Stimulated activated CD8-positive, alpha-beta memory T cell treated with anti-CD3 and anti-CD28 coated beads, Interleukin-15, amount 100 ng/mL, for 48 hours (primary cell): ENCODE measurements at regions not wholly inside any gene's neighbourhood (a gene's known extent, or its start where the extent isn't known, plus 50 kb on each side); places are given as distances from the start of the nearest gene placed in this dataset.

Experiments
- DNase-seq, 2 donors: peaks; one replicate each; pipeline ENCODE4 v3.0.0-alpha.2; 2020; ENCODE audit warnings: low read depth in 2 of 2

DNA sequence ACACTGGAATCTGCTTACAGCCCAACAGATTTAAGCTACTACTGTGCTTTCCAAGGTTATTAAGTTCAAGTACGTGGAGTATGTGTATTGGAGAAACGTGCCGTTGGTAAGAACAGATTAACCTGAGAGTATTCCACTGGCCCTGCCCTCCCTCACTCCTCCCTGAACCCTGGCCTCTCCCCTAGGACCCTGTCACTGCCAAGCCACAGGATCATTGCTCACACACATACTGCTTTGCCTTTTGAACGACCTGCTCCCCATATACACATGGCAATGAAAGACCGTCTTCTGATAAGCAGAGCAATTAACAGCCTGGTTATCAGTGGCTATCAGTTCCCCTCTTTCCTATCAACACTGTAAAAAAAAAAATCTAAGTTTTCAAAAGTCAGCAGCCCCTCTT lies 458.9 kb upstream of the DYNLRB2 start:
- no peak for DNase-seq

DNA sequence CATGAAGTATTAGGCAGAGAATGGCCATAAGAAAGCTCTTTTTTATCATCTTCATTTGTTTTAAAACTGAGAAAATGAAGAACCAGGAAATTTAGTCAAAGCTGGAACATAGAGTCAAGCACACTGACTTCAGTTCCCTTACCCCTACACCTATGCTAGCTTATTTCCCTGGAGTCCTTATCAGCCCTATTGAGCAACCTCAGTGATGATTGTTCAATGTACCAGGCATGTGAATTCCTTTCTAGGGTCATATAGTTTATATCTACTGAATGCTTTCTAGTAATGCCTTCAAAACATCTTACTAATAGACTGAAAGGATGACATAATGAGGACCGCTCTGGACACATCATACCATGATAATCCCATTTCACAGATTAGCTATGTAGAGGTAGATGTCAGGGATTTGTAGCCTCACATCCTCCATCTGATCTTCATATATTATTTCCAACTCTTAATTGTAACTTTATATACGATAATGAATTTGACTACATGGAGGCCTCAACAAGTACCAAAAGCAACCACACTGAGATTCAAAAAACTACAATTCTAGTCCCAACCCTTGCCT lies 460.4 kb upstream of the DYNLRB2 start:
- no peak for DNase-seq

- DNase-seq: no peak
These were observed 461.7 kb upstream of the DYNLRB2 start for GRCh38 chr16:80079072-80079471.

- DNase-seq: no peak
These were observed 463.1 kb upstream of the DYNLRB2 start for GRCh38 chr16:80077696-80078095.

GRCh38 chr16:80074329-80074728 lies 466.5 kb upstream of the DYNLRB2 start:
- DNase-seq: no peak

- no peak for DNase-seq
These were observed 468.8 kb upstream of the DYNLRB2 start for GRCh38 chr16:80071964-80072456.

DNA sequence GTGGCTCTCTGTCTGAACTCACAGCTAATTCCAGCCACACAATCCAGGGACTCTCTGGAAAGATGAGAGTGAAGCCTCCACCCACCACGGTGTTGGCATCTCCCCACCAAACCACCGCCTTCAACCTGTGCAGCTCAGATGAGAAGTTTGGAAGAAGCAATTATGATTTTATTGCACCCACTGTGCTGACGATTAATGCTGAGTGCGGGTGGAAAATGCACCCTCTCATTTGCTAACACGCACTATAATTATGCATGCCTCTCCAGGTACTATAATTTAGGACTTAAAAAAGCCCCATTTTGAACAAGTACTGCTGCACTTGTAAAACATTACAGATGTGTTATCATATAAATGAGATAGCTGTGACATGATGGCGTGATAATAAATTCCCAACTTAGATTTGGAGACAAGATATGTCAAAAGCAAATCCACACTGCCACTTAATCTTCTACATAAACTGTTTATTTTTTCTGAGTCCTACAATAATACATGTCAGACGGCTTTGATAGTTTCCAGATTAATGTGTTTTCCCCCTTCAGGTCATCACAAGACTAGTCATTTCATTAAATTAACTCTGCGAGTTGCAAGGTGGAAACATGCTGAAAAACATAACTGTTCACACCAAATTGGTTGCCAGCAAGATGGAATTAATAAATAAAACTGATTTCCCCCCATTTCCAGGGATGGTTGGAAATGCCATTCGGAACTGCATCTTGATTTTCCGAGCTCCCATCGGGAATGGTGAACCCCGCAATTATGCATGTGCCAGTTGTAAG lies 466.5 kb upstream of the MAF start:
- DNase-seq: no peak

GRCh38 chr16:80065541-80065940 lies 465.0 kb upstream of the MAF start:
- DNase-seq: no peak

GRCh38 chr16:80063713-80064069 lies 463.2 kb upstream of the MAF start:
- no peak for DNase-seq

DNA sequence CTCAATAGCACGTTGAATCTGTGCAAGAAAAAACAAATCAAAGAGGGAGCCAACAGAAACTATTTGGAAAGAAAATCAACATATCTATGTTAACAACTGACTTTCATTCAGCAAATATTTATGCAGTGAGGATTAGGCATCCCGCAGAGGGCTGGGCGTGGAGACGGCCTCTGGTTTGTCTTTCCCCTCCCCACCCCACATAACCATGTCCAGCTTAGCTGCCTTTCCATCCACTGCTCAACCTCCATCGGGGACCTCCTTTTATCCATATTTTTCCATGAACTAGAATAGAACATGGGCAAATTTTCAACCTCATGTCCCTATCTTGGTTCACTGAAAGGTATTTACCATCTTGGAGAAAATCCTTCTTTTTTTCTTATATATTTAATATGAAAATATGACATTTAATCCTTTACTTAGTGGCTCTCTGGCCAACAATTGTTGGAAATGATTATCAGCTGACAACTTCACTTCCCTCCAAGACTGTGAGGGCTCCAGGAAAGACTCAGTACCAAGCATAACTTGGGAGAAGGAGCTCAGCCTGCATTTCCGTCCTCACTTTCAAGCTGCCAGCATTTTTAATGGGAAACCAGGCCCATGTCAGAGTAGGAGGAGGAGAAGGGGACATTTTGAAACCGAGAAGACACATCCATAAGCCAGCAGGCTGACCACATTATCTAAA lies 462.6 kb upstream of the MAF start:
- no peak for DNase-seq

GRCh38 chr16:80062361-80063030 lies 462.0 kb upstream of the MAF start:
- no peak for DNase-seq

DNA sequence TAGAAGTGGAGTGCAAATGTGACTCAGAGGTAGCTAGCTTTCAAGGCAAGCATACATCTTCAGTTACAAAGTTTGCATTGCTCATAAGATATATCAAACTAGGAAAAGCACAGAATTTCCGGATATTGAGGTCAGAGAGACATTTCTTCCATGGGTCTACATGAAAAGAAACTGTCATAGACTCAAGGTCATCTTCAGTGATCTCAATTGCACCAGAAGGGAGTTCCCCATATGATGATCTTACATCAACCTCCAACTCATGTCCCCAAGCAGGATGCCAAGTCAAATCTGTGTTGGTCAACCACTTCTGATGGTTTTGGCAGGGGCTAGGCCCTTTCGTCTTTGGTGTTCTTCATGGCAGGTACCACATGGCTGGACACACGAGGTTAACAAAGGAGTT lies 459.9 kb upstream of the MAF start:
- no peak for DNase-seq

DNA sequence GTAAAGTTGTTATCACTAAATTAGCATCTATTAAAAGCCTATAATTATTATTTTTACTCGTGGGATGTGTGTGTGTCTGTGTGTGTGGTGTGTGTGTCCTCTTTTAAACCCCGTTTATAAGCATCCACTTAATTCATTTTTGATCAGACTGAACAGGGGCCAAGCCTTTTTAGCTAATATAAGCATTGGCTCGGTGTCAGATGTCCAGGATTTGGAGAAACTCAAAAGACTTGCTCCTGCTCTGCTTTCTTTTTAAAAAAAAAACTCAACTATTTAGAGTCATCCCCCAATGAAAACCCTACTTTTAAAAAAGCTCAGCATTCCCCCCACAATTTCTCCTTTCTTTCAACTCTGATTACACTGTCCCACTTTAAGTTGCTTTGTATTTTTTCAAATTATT lies 459.3 kb upstream of the MAF start:
- no peak for DNase-seq

DNA sequence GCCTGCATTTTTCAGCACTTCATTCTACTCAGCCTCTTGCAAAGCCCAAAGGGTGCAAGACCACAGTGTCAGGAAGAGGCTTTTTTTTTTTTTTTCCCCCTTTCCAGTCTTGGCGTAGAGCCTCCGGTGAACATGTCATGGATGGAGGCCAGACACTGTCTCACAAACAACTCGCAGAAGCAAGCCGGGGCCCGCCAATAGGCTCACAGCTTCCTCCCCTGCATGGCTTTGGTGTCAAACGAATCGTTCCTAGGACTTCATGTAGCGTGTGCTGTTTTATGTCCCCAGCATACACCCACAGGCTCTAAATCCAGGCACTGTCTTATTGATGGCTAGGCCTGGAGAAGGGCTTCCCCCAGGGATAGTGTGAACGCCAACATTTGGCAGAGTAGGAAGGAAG lies 457.7 kb upstream of the MAF start:
- DNase-seq: no peak

GRCh38 chr16:80056324-80056723 lies 455.8 kb upstream of the MAF start:
- no peak for DNase-seq

GRCh38 chr16:80055831-80056230 lies 455.3 kb upstream of the MAF start:
- no peak for DNase-seq

DNA sequence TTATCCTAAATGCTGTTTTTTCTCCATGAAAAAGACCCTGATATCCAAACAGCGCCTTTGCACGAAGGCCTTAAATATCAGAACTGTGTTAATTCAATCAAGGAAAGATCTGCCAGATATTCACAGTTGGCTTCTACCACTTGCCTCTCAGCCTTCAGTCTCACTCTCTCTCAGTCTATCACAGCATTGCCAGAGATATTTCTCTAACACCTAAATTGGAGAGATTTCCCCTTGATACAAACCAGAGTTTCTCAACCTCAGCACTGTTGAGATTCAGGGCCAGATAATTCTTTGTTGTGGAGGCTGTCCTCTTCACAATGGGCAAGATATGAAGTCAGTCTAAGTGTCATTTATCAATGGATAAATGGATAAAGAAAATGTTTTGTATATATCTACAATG lies 454.1 kb upstream of the MAF start:
- no peak for DNase-seq

- DNase-seq: no peak
These were observed 450.5 kb upstream of the MAF start for GRCh38 chr16:80051040-80051439.

DNA sequence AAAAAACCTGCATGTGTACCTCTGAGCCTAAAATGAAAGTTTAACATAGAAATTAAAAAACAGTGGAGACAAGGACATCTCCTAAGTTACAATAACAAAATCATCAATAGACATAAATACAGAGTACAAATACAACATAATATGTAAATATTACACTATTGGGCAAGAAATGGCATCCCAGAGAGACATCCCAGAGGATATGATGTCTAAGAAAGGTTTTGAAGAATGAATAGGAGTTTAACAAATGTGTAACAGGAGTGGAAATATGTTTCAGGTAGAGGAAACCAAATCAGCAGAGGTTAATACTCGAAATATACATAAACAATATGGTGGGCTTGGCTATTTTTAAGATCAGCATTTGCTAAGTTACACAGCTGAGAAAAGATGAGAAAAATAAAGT lies 447.7 kb upstream of the MAF start:
- no peak for DNase-seq

- DNase-seq: no peak
These were observed 447.3 kb upstream of the MAF start for GRCh38 chr16:80047842-80048241.

- no peak for DNase-seq
These were observed 446.3 kb upstream of the MAF start for GRCh38 chr16:80046848-80047247.

DNA sequence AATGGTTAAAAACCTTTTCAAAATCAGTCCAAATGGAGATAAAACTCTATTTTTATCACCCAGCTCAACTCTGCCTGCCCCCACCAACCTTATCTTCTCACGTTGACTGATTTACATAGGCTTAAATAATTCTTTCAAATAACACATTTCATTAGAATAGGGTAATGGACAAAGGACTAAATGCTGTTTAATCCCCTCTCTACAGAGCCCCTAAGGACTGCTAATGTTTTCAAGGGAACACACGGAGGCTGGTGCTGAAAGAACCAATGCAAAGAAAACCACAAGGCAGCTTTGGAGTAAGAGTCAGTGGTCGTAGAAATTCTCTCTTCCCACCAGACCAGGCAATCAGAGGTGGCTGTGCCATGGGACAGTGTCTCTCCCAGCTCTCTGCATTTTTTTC lies 445.7 kb upstream of the MAF start:
- no peak for DNase-seq

DNA sequence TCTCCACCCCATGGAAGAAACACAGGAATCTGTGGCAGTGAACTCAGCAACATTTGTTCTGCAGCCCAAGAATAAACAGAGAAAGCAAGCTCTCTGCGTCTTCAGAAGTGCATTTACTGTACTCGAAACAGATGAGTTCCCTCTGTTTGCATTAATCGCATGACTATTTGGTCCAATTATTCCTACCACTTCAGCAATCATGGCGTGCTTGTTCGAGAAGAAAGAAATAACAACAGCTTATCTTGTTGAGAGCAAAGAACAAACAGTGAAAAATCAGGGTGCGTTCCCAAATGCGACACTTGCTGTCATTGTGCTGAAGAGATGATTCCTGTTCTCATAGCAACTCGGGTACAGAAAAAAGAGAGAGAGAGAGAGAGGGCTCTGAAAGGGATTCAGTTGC lies 445.3 kb upstream of the MAF start:
- no peak for DNase-seq
